HL-60 (cell line): ENCODE measurements at regions not wholly inside any gene's neighbourhood (a gene's known extent, or its start where the extent isn't known, plus 50 kb on each side); places are given as distances from the start of the nearest gene placed in this dataset.

Experiments
- DNase-seq, 2 experiments: peaks; one replicate each; pipeline ENCODE4 v3.0.0-alpha.2; 2010 to 2020; ENCODE audit warnings: low read depth in 1 of 2, low spot score in 1 of 2
- H3K27ac ChIP-seq: fragments of 250-450 bp; sonication (Bioruptor Pico); replicated peaks from 2 replicates; pipeline ENCODE4 v1.5.1; 2020; ENCODE audit warnings: mild to moderate bottlenecking, moderate library complexity
- H3K27me3 ChIP-seq: fragments of 250-450 bp; sonication (Bioruptor Pico); 2 replicates; pipeline ENCODE4 v1.5.1; 2021; ENCODE audit warnings: mild to moderate bottlenecking, moderate library complexity; ENCODE audit not compliant: insufficient read depth, poor library complexity, severe bottlenecking
- H3K4me3 ChIP-seq: replicated peaks from 2 replicates; pipeline ENCODE4 v1.5.1; 2011; ENCODE audit warnings: mild to moderate bottlenecking, control low read depth, low read length; ENCODE audit not compliant: insufficient read depth
- GABPA ChIP-seq: IDR thresholded peaks from 2 replicates; pipeline ENCODE4 v1.6.1; 2012; ENCODE audit warnings: low read depth
- POLR2AphosphoS5 ChIP-seq: IDR thresholded peaks from 2 replicates; pipeline ENCODE4 v1.6.1; 2012; ENCODE audit warnings: low read depth
- SPI1 ChIP-seq: IDR thresholded peaks from 2 replicates; pipeline ENCODE4 v1.6.1; 2012; ENCODE audit warnings: low read depth, mild to moderate bottlenecking, borderline replicate concordance
- TF ChIP-seq, protein P1 (sequence below): IDR thresholded peaks from one replicate; pipeline ENCODE4 v1.5.1; 2011; ENCODE audit warnings: low read length, control low read depth, inconsistent platforms; ENCODE audit not compliant: insufficient read depth
- TF ChIP-seq, protein P2 (sequence below): IDR thresholded peaks from 2 replicates; pipeline ENCODE4 v1.6.1; 2012; ENCODE audit warnings: low read depth; ENCODE audit not compliant: insufficient replicate concordance

DNA sequence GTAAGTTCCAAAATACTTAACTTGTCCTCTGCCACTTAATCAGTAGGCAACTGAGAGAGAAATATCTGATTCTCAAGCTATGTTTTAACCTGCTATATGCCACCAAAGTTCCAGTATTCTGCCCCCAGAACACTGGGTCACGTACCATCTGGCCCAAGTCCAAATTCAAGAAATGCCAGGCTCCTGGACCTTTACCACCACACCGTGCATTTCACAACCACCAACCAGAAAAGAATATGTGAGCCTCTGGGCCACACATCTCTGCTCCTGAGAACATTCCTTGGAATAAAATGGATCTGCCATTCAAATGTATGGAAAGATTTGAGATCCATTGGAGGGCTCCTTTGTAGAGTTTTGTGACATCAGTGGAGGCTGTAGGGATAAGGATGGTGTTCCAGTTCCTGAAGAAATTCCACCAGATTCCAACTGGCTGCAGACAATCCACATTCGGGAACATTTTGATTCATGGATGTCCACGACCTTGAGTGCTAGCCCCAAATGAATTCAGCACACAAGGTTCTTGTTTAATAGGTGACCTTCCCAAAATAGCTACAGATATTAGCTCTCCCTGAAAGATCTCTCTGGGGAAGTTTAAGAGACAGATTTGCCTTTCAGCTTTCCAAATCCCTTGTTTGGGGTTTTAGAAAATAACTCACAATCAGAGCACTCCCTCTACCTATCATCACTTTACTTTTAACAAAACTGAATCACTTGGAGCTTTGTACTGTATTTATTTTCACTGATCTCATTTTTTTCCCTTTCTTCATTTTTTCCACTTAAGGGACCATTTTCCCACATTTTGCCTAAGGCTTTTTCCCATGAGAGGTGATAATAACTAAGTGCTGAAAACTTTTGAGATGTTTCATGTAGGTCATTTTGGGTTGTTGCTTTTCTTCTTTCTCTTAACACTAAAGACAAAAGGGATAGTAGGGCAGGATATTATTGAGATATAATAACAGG is 128.4 kb upstream of the ZC3H11B start:
- no peak for TF ChIP-seq SPI1
- TF ChIP-seq, protein P1, sequence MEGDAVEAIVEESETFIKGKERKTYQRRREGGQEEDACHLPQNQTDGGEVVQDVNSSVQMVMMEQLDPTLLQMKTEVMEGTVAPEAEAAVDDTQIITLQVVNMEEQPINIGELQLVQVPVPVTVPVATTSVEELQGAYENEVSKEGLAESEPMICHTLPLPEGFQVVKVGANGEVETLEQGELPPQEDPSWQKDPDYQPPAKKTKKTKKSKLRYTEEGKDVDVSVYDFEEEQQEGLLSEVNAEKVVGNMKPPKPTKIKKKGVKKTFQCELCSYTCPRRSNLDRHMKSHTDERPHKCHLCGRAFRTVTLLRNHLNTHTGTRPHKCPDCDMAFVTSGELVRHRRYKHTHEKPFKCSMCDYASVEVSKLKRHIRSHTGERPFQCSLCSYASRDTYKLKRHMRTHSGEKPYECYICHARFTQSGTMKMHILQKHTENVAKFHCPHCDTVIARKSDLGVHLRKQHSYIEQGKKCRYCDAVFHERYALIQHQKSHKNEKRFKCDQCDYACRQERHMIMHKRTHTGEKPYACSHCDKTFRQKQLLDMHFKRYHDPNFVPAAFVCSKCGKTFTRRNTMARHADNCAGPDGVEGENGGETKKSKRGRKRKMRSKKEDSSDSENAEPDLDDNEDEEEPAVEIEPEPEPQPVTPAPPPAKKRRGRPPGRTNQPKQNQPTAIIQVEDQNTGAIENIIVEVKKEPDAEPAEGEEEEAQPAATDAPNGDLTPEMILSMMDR = no peak
- TF ChIP-seq, protein P2, sequence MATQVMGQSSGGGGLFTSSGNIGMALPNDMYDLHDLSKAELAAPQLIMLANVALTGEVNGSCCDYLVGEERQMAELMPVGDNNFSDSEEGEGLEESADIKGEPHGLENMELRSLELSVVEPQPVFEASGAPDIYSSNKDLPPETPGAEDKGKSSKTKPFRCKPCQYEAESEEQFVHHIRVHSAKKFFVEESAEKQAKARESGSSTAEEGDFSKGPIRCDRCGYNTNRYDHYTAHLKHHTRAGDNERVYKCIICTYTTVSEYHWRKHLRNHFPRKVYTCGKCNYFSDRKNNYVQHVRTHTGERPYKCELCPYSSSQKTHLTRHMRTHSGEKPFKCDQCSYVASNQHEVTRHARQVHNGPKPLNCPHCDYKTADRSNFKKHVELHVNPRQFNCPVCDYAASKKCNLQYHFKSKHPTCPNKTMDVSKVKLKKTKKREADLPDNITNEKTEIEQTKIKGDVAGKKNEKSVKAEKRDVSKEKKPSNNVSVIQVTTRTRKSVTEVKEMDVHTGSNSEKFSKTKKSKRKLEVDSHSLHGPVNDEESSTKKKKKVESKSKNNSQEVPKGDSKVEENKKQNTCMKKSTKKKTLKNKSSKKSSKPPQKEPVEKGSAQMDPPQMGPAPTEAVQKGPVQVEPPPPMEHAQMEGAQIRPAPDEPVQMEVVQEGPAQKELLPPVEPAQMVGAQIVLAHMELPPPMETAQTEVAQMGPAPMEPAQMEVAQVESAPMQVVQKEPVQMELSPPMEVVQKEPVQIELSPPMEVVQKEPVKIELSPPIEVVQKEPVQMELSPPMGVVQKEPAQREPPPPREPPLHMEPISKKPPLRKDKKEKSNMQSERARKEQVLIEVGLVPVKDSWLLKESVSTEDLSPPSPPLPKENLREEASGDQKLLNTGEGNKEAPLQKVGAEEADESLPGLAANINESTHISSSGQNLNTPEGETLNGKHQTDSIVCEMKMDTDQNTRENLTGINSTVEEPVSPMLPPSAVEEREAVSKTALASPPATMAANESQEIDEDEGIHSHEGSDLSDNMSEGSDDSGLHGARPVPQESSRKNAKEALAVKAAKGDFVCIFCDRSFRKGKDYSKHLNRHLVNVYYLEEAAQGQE = no peak
- no peak for TF ChIP-seq POLR2AphosphoS5
- TF ChIP-seq GABPA = no peak
- Histone ChIP-seq H3K27ac (no peak overlapping the region), H3K4me3 (no peak overlapping the region), H3K27me3 (no peaks in the 10 kb centered on the region)
- no peak for DNase-seq

DNA sequence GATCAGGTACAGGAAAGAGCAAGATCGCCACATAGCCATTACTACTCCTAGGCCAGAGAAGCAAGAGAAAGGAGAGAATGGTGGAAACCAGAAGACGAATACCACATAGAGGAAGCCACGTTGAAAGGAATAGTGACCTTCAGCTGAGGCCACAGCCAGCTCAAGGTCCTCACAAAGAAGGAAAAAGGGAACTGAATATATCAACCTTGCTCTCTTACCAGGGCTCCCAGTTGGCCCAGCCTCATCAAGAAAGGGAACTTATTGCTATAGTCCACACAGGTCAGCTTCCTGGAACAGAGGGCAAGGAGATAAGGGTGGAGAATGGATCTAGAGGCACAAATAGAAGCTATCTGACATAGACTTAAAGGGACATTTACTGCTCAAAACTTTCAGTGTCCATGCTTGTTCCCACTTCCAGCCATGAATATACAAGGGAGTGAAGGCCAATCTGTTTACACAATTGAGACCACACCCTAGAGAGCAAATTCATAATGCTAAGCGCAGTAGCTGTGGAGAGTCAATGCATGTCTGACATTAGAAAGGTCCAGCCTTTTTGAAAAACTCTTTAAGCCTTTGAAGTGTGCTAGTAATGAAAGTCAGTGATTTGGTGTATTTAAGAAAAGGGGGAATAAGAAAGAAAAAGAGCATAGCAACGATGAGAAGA is 120.7 kb upstream of the ZC3H11B start:
- Histone ChIP-seq H3K27ac (no peak overlapping the region), H3K4me3 (no peak overlapping the region), H3K27me3 (no peaks in the 10 kb centered on the region)
- peak in 1 of 2 experiments; percentile 14 for DNase-seq
- no peak for TF ChIP-seq POLR2AphosphoS5
- TF ChIP-seq SPI1 = peak; percentile 69

DNA sequence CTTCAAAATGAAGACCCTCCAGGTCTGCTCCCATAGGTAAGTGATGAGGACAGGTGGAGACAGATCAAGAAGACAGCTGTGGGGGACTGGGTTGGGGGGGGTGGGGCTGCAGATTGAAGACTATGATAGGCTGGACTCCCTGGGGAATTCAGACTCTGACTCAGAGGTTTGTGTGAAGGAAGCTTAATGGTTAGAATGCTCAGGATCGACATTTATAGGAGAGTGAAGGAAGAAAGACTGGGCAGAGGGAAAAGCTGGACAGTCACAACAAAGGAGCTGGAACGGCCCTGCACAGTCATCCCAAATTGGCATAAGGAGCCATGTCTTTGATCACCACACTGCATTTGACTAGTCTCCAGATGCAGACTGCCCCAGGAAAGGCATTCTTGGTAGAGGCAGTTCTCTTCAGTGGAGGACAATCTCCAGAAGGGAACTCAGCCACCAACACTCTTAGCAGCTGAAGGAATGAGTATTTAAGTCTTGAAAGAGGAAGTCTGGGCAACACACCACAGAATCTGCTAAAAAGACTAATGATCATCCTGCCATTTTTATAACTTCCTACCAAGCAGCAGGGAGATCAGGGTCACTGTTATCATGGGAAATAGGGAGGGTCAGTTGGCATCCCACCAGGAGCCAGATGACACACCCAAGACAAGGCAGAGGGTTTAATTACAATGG is 120.0 kb upstream of the ZC3H11B start:
- H3K27ac ChIP-seq = no peak overlapping the region
- TF ChIP-seq POLR2AphosphoS5 = no peak
- TF ChIP-seq SPI1 = peak; percentile 94
- DNase-seq = peak in 1 of 2 experiments; percentile 4
- no peak overlapping the region for H3K4me3 ChIP-seq
- no peaks in the 10 kb centered on the region for H3K27me3 ChIP-seq

DNA sequence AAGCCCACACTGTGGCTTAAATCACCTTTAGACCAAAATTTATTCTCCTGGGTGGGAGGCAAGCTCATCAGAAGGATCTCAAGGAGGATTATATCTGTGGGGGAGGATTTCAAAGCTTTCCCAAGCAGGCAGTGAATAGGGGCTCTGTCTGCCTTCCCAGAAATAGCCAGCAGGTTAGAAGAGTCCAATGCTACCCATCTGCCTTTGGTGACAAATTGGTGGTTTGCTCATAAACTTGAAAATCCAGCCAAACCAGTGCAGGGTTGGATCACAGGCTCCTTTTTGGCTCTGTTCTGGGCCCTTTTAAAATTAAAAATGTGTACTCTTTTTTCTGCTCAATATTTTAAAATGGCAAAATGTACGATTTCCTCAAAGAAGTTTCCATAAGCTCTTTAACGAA is 118.9 kb upstream of the ZC3H11B start:
- no peak overlapping the region for H3K27ac ChIP-seq
- no peak for TF ChIP-seq POLR2AphosphoS5
- TF ChIP-seq, protein P1 = no peak
- TF ChIP-seq SPI1 = no peak
- no peak for TF ChIP-seq GABPA
- TF ChIP-seq, protein P2 = no peak
- no peak overlapping the region for H3K4me3 ChIP-seq
- DNase-seq = no peak
- H3K27me3 ChIP-seq = no peaks in the 10 kb centered on the region
